IMR-90 (cell line): ENCODE measurements at regions not wholly inside any gene's neighbourhood (a gene's known extent, or its start where the extent isn't known, plus 50 kb on each side); places are given as distances from the start of the nearest gene placed in this dataset.

Source experiments
- ATAC-seq: fragments of 200-7000 bp; cut with Tn5 transposase; 2 replicates; pipeline ENCODE4 v1.9.1; 2020; ENCODE audit warnings: low read depth, mild to moderate bottlenecking, moderate library complexity
- BruUV-seq: library from RNA; stranded (reverse); fragments of 400-500 nt; replicated peaks from 2 replicates; lab custom pipeline; 2021; lab: Mats Ljungman, UMichigan
- CTCF ChIA-PET: fragments of 300-600 bp; formaldehyde crosslinking; extraction: SDS; loops from one replicate; lab custom pipeline; 2021; ENCODE audit warnings: antibody characterized with exemption; lab: Yijun Ruan, JAX
- POLR2A ChIA-PET: fragments of 300-600 bp; sonication (Branson Sonifier 250); formaldehyde crosslinking; loops from one replicate; lab custom pipeline; 2022; ENCODE audit warnings: antibody characterized with exemption; ENCODE audit not compliant: unreplicated experiment; lab: Charles Lee
- DNase-seq: peaks from one replicate; pipeline ENCODE4 v3.0.0; 2013
- H2AFZ ChIP-seq: replicated peaks from 2 replicates; pipeline ENCODE3; 2013; ENCODE audit warnings: low read length, mild to moderate bottlenecking; ENCODE audit not compliant: poor library complexity
- H2AK5ac ChIP-seq: 2 replicates; pipeline ENCODE4 v1.6.1; 2013; ENCODE audit warnings: low read depth, low read length, inconsistent platforms
- H2AK9ac ChIP-seq: replicated peaks from 2 replicates; pipeline ENCODE3; 2013; ENCODE audit warnings: mild to moderate bottlenecking, low read depth, low read length, moderate library complexity; ENCODE audit not compliant: poor library complexity
- H2BK120ac ChIP-seq: 2 replicates; pipeline ENCODE4 v1.6.1; 2013; ENCODE audit warnings: low read depth, low read length, inconsistent platforms
- H2BK15ac ChIP-seq: 3 replicates; pipeline ENCODE4 v1.6.1; 2013; ENCODE audit warnings: low read depth, low read length, inconsistent platforms
- H2BK20ac ChIP-seq: 2 replicates; pipeline ENCODE4 v1.6.1; 2013; ENCODE audit warnings: low read depth, mild to moderate bottlenecking, inconsistent platforms, low read length, moderate library complexity
- H2BK5ac ChIP-seq: 2 replicates; pipeline ENCODE4 v1.6.1; 2013; ENCODE audit warnings: mild to moderate bottlenecking, low read depth, low read length, inconsistent platforms; ENCODE audit not compliant: poor library complexity, severe bottlenecking
- H3K14ac ChIP-seq: replicated peaks from 2 replicates; pipeline ENCODE4 v1.6.1; 2013; ENCODE audit warnings: low read depth, low read length, inconsistent platforms
- H3K18ac ChIP-seq: 2 replicates; pipeline ENCODE4 v1.6.1; 2013; ENCODE audit warnings: low read depth, low read length, control low read depth
- H3K23ac ChIP-seq: 2 replicates; pipeline ENCODE4 v1.6.1; 2013; ENCODE audit warnings: low read depth, low read length, inconsistent platforms
- H3K27ac ChIP-seq: 2 replicates; pipeline ENCODE4 v1.5.1; 2013; ENCODE audit warnings: mild to moderate bottlenecking, control low read depth, low read length; ENCODE audit not compliant: insufficient read depth
- H3K27me3 ChIP-seq: 2 replicates; pipeline ENCODE4 v1.6.1; 2013; ENCODE audit warnings: low read length; ENCODE audit not compliant: control insufficient read depth, insufficient read depth
- H3K36me3 ChIP-seq: 2 replicates; pipeline ENCODE4 v1.6.1; 2013; ENCODE audit warnings: low read length, mixed read lengths; ENCODE audit not compliant: control insufficient read depth, insufficient read depth
- H3K4ac ChIP-seq: 2 replicates; pipeline ENCODE4 v1.6.1; 2013; ENCODE audit warnings: low read depth, low read length, inconsistent platforms
- H3K4me1 ChIP-seq: 2 replicates; pipeline ENCODE4 v1.6.1; 2013; ENCODE audit warnings: low read length, mixed read lengths; ENCODE audit not compliant: control insufficient read depth, insufficient read depth
- H3K4me2 ChIP-seq: 2 replicates; pipeline ENCODE4 v1.6.1; 2013; ENCODE audit warnings: low read depth, mild to moderate bottlenecking, control low read depth, low read length, moderate library complexity
- H3K4me3 ChIP-seq: 2 replicates; pipeline ENCODE4 v1.5.1; 2013; ENCODE audit warnings: low read depth, mild to moderate bottlenecking, control low read depth, low read length, moderate library complexity; ENCODE audit not compliant: insufficient read depth
- H3K56ac ChIP-seq: 2 replicates; pipeline ENCODE4 v1.6.1; 2013; ENCODE audit warnings: low read length, inconsistent platforms; ENCODE audit not compliant: insufficient read depth; ENCODE audit errors: extremely low read depth
- H3K79me1 ChIP-seq, 2 experiments: 2 replicates each; pipeline ENCODE4 v1.6.1; 2013; ENCODE audit warnings: low read length in 2 of 2, inconsistent platforms in 1 of 2, low read depth in 1 of 2
- H3K9ac ChIP-seq: 2 replicates; pipeline ENCODE4 v1.6.1; 2013; ENCODE audit warnings: low read depth, low read length, control low read depth
- H3K9me1 ChIP-seq: 2 replicates; pipeline ENCODE4 v1.6.1; 2013; ENCODE audit warnings: low read length, inconsistent platforms; ENCODE audit not compliant: insufficient read depth
- H3K9me3 ChIP-seq: 2 replicates; pipeline ENCODE4 v1.6.1; 2013; ENCODE audit warnings: low read length; ENCODE audit not compliant: control insufficient read depth, insufficient read depth
- H4K20me1 ChIP-seq: 2 replicates; pipeline ENCODE4 v1.6.1; 2013; ENCODE audit warnings: low read length, inconsistent platforms; ENCODE audit not compliant: insufficient read depth
- H4K5ac ChIP-seq: 2 replicates; pipeline ENCODE4 v1.6.1; 2013; ENCODE audit warnings: mild to moderate bottlenecking, low read depth, low read length, control low read depth
- H4K8ac ChIP-seq, 2 experiments: 2 replicates each; pipeline ENCODE4 v1.6.1; 2013; ENCODE audit warnings: low read depth in 2 of 2, low read length in 2 of 2, control low read depth in 1 of 2, inconsistent platforms in 1 of 2
- H4K91ac ChIP-seq: 2 replicates; pipeline ENCODE4 v1.6.1; 2013; ENCODE audit warnings: low read depth, low read length, inconsistent platforms; ENCODE audit not compliant: insufficient read depth
- BHLHE40 ChIP-seq: fragments of 150-350 bp; IDR thresholded peaks from 2 replicates; pipeline ENCODE4 v1.6.1; 2016; ENCODE audit warnings: mild to moderate bottlenecking, low read depth, low read length
- CEBPB ChIP-seq: IDR thresholded peaks from 2 replicates; pipeline ENCODE4 v1.6.1; 2012; ENCODE audit warnings: low read depth, low read length, improper control_type of control experiment
- CHD1 ChIP-seq: IDR thresholded peaks from 2 replicates; pipeline ENCODE4 v1.6.1; 2012; ENCODE audit warnings: low read depth, low read length, improper control_type of control experiment
- CTCF ChIP-seq: conservative IDR thresholded peaks from 2 replicates; pipeline ENCODE4 v1.5.1; 2012; ENCODE audit warnings: mild to moderate bottlenecking, low read depth, low read length, improper control_type of control experiment
- FOS ChIP-seq: fragments of 150-350 bp; IDR thresholded peaks from 2 replicates; pipeline ENCODE4 v1.6.1; 2016; ENCODE audit warnings: low read depth, low read length
- MAFK ChIP-seq: IDR thresholded peaks from 2 replicates; pipeline ENCODE4 v1.6.1; 2012; ENCODE audit warnings: low read depth, low read length, improper control_type of control experiment
- MXI1 ChIP-seq: IDR thresholded peaks from 2 replicates; pipeline ENCODE4 v1.6.1; 2012; ENCODE audit warnings: low read depth, mild to moderate bottlenecking, low read length, moderate library complexity, borderline replicate concordance
- RAD21 ChIP-seq: IDR thresholded peaks from 2 replicates; pipeline ENCODE4 v1.6.1; 2012; ENCODE audit warnings: low read length, improper control_type of control experiment
- RCOR1 ChIP-seq: IDR thresholded peaks from 2 replicates; pipeline ENCODE4 v1.6.1; 2012; ENCODE audit warnings: mild to moderate bottlenecking, low read length, improper control_type of control experiment; ENCODE audit not compliant: insufficient replicate concordance
- RFX5 ChIP-seq: IDR thresholded peaks from 2 replicates; pipeline ENCODE4 v1.8.0; 2012; ENCODE audit warnings: low read depth, mild to moderate bottlenecking, low read length, moderate library complexity
- SMC3 ChIP-seq: fragments of 150-350 bp; IDR thresholded peaks from 2 replicates; pipeline ENCODE4 v1.6.1; 2016; ENCODE audit warnings: low read depth, mild to moderate bottlenecking, antibody characterized with exemption, low read length, moderate library complexity
- USF2 ChIP-seq: fragments of 150-350 bp; IDR thresholded peaks from 2 replicates; pipeline ENCODE4 v1.6.1; 2017; ENCODE audit warnings: mild to moderate bottlenecking, antibody characterized with exemption, low read length, low read depth
- WGBS, 2 experiments: methylation state at CpG; one replicate each; pipeline versions ENCODE4 v1.1.5 to v1.1.7; 2013; ENCODE audit warnings: missing lambda C conversion rate in 2 of 2; ENCODE audit not compliant: insufficient read length in 1 of 2; ENCODE audit errors: extremely low coverage in 2 of 2; 5-methylcytosine and 5-hydroxymethylcytosine counted together
- dilution Hi-C: fragments of 300-500 bp; cut with HindIII; formaldehyde crosslinking; loops from one replicate; pipeline ENCODE4 v1.14.3; 2018; ENCODE audit warnings: low sequenced_read_pairs; ENCODE audit not compliant: unreplicated experiment
- in situ Hi-C: fragments of 300-500 bp; cut with MboI; formaldehyde crosslinking; loops from 3 replicates; pipeline ENCODE4 v1.14.3; 2019; ENCODE audit warnings: low sequenced_read_pairs, inconsistent platforms, mixed read lengths
- intact Hi-C: fragments of 100-400 bp; cut with micrococcal nuclease; formaldehyde crosslinking; loops from 2 replicates; pipeline ENCODE4 v1.10.0; 2022
- TF ChIP-seq, protein P1 (sequence below): fragments of 150-350 bp; IDR thresholded peaks from 2 replicates; pipeline ENCODE4 v1.6.1; 2016; ENCODE audit warnings: low read depth, mild to moderate bottlenecking, low read length, moderate library complexity, borderline replicate concordance

DNA sequence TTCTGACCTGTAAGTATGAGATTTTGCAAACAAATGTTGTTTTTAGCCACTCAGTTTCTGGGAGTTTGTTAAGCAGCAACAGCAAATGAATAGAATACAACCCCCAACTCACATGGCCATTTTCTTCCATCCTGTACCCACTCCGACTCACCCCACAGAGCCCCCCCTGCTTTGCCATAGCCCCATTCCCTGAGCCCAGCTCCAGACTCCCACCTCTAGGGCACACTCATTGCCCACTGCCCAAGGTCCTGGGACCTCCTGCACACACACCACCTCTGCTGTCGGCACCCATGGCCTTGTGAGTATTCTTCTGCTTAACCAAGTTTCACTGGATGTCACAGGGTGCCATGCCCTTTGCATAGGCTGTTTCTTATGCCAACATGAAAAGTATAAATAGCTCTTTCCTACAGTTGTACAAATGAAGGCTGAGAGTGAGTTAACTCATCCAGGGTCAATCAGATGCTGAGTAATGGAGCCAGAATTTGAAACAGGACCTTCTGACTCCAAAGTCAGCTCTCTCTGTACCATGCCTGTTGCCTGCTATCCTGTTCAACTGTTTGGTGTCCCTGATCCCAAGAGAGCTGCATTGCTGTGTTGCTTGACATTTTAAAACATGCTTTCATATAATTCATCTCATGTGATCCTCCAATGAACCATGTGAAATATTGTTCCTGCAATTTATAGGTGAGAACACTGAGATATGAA, 367.8 kb upstream of the ZMIZ1 start:
- Histone ChIP-seq H4K8ac (no peak overlapping the region), H3K79me1 (no peaks in the 10 kb centered on the region), H4K5ac (no peak overlapping the region), H3K56ac (no peak overlapping the region), H3K36me3 (no peaks in the 10 kb centered on the region), H4K20me1 (no peaks in the 10 kb centered on the region), H3K18ac (no peak overlapping the region), H3K23ac (no peak overlapping the region), H3K9ac (no peak overlapping the region), H3K9me3 (no peaks in the 10 kb centered on the region), H2AK5ac (no peak overlapping the region; the same call in 1 of the 2 replicates), H3K4me3 (no peak overlapping the region), H2AK9ac (peak overlapping the region; percentile 30), H4K91ac (no peak overlapping the region), H3K27me3 (peaks cover 9% of the 10 kb centered on the region), H2BK20ac (no peak overlapping the region), H2BK120ac (no peak overlapping the region), H3K4me1 (peaks cover 3% of the 10 kb centered on the region), H3K4ac (no peak overlapping the region), H3K9me1 (peaks cover 11% of the 10 kb centered on the region; the same call in 1 of the 2 replicates), H3K27ac (no peak overlapping the region), H2BK15ac (no peak overlapping the region), H2AFZ (no peak overlapping the region), H3K14ac (no peak overlapping the region), H2BK5ac (no peak overlapping the region), H3K4me2 (no peak overlapping the region)
- in situ Hi-C loops, result no loop called here
- intact Hi-C loops, result no loop called here
- ATAC-seq, result peak; percentile 21
- CTCF ChIA-PET, result no interaction called here
- peak; percentile 42 for DNase-seq
- WGBS, 2 experiments, result no CpG with 5 or more reads among the region's 2 CpGs
- no TSS peak for BruUV-seq
- TF ChIP-seq RAD21 (no peak), USF2 (no peak), RCOR1 (no peak), CEBPB (no peak), RFX5 (no peak), SMC3 (no peak), MXI1 (no peak), CTCF (no peak), CHD1 (no peak), BHLHE40 (no peak), FOS (no peak), MAFK (no peak)
- TF ChIP-seq, protein P1, sequence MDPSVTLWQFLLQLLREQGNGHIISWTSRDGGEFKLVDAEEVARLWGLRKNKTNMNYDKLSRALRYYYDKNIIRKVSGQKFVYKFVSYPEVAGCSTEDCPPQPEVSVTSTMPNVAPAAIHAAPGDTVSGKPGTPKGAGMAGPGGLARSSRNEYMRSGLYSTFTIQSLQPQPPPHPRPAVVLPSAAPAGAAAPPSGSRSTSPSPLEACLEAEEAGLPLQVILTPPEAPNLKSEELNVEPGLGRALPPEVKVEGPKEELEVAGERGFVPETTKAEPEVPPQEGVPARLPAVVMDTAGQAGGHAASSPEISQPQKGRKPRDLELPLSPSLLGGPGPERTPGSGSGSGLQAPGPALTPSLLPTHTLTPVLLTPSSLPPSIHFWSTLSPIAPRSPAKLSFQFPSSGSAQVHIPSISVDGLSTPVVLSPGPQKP, result no peak
- dilution Hi-C loops, result no loop called here
- POLR2A ChIA-PET, result no interaction called here
